Endothelial cell of umbilical vein (primary cell): ENCODE measurements at regions not wholly inside any gene's neighbourhood (a gene's known extent, or its start where the extent isn't known, plus 50 kb on each side); places are given as distances from the start of the nearest gene placed in this dataset.

Experiments used
- BruUV-seq: library from RNA; stranded (reverse); fragments of 400-500 nt; replicated peaks from 2 replicates; lab custom pipeline; 2021; lab: Mats Ljungman, UMichigan
- CTCF ChIA-PET: fragments of 300-600, 350-600 bp; sonication (Branson Sonifier 250); formaldehyde crosslinking; loops from one replicate; lab custom pipeline; 2021; ENCODE audit warnings: antibody characterized with exemption, inconsistent platforms; lab: Charles Lee
- POLR2A ChIA-PET: fragments of 300-600, 350-600 bp; sonication (Branson Sonifier 250); formaldehyde crosslinking; loops from one replicate; lab custom pipeline; 2021; ENCODE audit warnings: antibody characterized with exemption, inconsistent platforms; lab: Charles Lee
- DNase-seq: peaks from one replicate; pipeline ENCODE4 v3.0.0-alpha.2; 2011; ENCODE audit warnings: low read depth, low spot score
- FAIRE-seq: peaks from 2 replicates; lab custom pipeline; 2011; peaks lifted over from hg19 to GRCh38; lab: Jason Lieb, UNC
- H2AFZ ChIP-seq: 2 replicates; pipeline ENCODE4 v1.6.0; 2012; ENCODE audit warnings: low read depth, low read length, control low read depth, inconsistent platforms
- H3K27ac ChIP-seq: 2 replicates; pipeline ENCODE4 v1.5.1; 2011; ENCODE audit warnings: low read depth, mild to moderate bottlenecking, control low read depth, low read length, moderate library complexity; ENCODE audit not compliant: insufficient read depth
- H3K27me3 ChIP-seq, 2 experiments: 2 replicates each; pipeline versions ENCODE4 v1.6.0 to v1.6.1; 2011; ENCODE audit warnings: low read length in 2 of 2, mixed read lengths in 1 of 2; ENCODE audit not compliant: control insufficient read depth in 2 of 2, insufficient read depth in 2 of 2
- H3K36me3 ChIP-seq, 2 experiments: 2 replicates in 1 of 2; 3 replicates in 1 of 2; pipeline ENCODE4 v1.5.1; 2011; ENCODE audit warnings: low read length in 2 of 2, mild to moderate bottlenecking in 1 of 2, moderate library complexity in 1 of 2; ENCODE audit not compliant: control insufficient read depth in 2 of 2, insufficient read depth in 2 of 2; ENCODE audit errors: extremely low read depth in 1 of 2
- H3K4me1 ChIP-seq: 3 replicates; pipeline ENCODE4 v1.5.1; 2011; ENCODE audit warnings: mild to moderate bottlenecking, low read length; ENCODE audit not compliant: control insufficient read depth, insufficient read depth; ENCODE audit errors: extremely low read depth
- H3K4me2 ChIP-seq: 2 replicates; pipeline ENCODE4 v1.6.1; 2011; ENCODE audit warnings: low read length, control low read depth, mixed read lengths; ENCODE audit not compliant: insufficient read depth
- H3K4me3 ChIP-seq, 3 experiments: fragments of 200-600 bp in 1 of 3; sonication (generic), shearing (Covaris generic) in 1 of 3; replicated peaks in 1 of 3; 2 replicates each; pipeline ENCODE4 v1.5.1; 2011 to 2016; ENCODE audit warnings: control low read depth in 3 of 3, low read length in 3 of 3, mild to moderate bottlenecking in 2 of 3, inconsistent platforms in 1 of 3, low read depth in 1 of 3, moderate library complexity in 1 of 3; ENCODE audit not compliant: insufficient read depth in 1 of 3
- H3K79me2 ChIP-seq: 2 replicates; pipeline ENCODE4 v1.6.0; 2012; ENCODE audit warnings: low read length, inconsistent platforms; ENCODE audit not compliant: control insufficient read depth, insufficient read depth
- H3K9ac ChIP-seq: replicated peaks from 2 replicates; pipeline ENCODE3; 2011; ENCODE audit warnings: low read length, control low read depth; ENCODE audit not compliant: insufficient read depth; ENCODE audit errors: extremely low read depth
- H3K9me1 ChIP-seq: replicated peaks from 3 replicates; pipeline ENCODE4 v1.6.0; 2011; ENCODE audit warnings: mild to moderate bottlenecking, low read length; ENCODE audit not compliant: control insufficient read depth, insufficient read depth; ENCODE audit errors: extremely low read depth
- H3K9me3 ChIP-seq: replicated peaks from 2 replicates; pipeline ENCODE4 v1.5.1; 2012; ENCODE audit warnings: low read length, inconsistent platforms; ENCODE audit not compliant: control insufficient read depth, insufficient read depth
- H4K20me1 ChIP-seq: replicated peaks from 2 replicates; pipeline ENCODE3; 2011; ENCODE audit warnings: mild to moderate bottlenecking, low read length; ENCODE audit not compliant: control insufficient read depth, insufficient read depth; ENCODE audit errors: extremely low read depth
- CTCF ChIP-seq, 2 donors: IDR thresholded peaks; 1 replicate in 1 of 2; 2 replicates in 1 of 2; pipeline ENCODE4 v1.5.1; 2011; ENCODE audit warnings: low read length in 2 of 2, mild to moderate bottlenecking in 2 of 2, moderate library complexity in 2 of 2, control low read depth in 1 of 2, inconsistent platforms in 1 of 2, low read depth in 1 of 2; ENCODE audit not compliant: insufficient read depth in 1 of 2; ENCODE audit errors: extremely low read depth in 1 of 2
- EZH2 ChIP-seq: IDR thresholded peaks from 2 replicates; pipeline ENCODE4 v1.6.1; 2012; ENCODE audit warnings: borderline replicate concordance, low read depth, mild to moderate bottlenecking, moderate library complexity, low read length, inconsistent platforms; ENCODE audit not compliant: severe bottlenecking
- FOS ChIP-seq: IDR thresholded peaks from 2 replicates; pipeline ENCODE4 v1.6.1; 2011; ENCODE audit warnings: mild to moderate bottlenecking, low read length, moderate library complexity, borderline replicate concordance; ENCODE audit not compliant: insufficient read depth
- GATA2 ChIP-seq: IDR thresholded peaks from 2 replicates; pipeline ENCODE4 v1.7.0; 2011; ENCODE audit warnings: low read depth, mild to moderate bottlenecking, moderate library complexity, mixed read lengths, low read length; ENCODE audit not compliant: insufficient read length, insufficient read depth
- JUN ChIP-seq: IDR thresholded peaks from 2 replicates; pipeline ENCODE4 v1.6.1; 2011; ENCODE audit warnings: borderline replicate concordance, low read depth; ENCODE audit not compliant: insufficient read length, insufficient read depth
- MYC ChIP-seq: IDR thresholded peaks from one replicate; pipeline ENCODE4 v1.6.1; 2011; ENCODE audit warnings: mild to moderate bottlenecking, low read depth, low read length
- POLR2A ChIP-seq: IDR thresholded peaks from 2 replicates; pipeline ENCODE4 v1.6.1; 2012; ENCODE audit warnings: low read depth, mild to moderate bottlenecking, control low read depth, low read length
- POLR2AphosphoS5 ChIP-seq: IDR thresholded peaks from 2 replicates; pipeline ENCODE4 v1.6.1; 2012; ENCODE audit warnings: low read depth, mild to moderate bottlenecking, control low read depth, low read length, moderate library complexity; ENCODE audit not compliant: insufficient read depth
- dilution Hi-C: fragments of 300-500 bp; cut with MboI; formaldehyde crosslinking; loops from one replicate; pipeline ENCODE4 v1.15.0; 2019; ENCODE audit warnings: low sequenced_read_pairs; ENCODE audit not compliant: extremely low pct_ligation_motif_present
- intact Hi-C: fragments of 100-400 bp; cut with micrococcal nuclease; formaldehyde crosslinking; loops from one replicate; pipeline ENCODE4 v1.10.0; 2022
- TF ChIP-seq, protein P1 (sequence below): IDR thresholded peaks from 2 replicates; pipeline ENCODE4 v1.6.1; 2011; ENCODE audit not compliant: insufficient read depth, insufficient read length

DNA sequence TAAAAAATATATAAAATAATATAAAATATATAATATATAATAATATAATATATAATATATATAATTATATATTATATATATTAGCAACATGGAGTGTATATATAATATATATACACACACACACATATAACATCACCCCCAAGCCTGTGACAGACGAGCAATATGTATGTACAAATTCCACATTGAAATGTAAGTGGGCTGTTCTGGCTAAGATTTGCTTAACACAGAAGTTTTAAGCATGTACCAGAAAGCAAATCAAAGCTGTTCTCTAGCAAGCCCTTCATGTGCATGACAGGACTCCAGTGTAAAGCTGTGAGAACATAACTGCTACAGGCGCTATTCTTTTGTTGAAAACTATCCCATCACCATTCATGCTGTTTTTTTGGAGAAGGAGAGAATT lies 261.7 kb upstream of the TNP1 start:
- no peak overlapping the region for H3K9ac ChIP-seq
- ChIA-PET CTCF (interaction anchor here (1.1 kb wide), 1 partner anchor 9 kb away, joined by 3 read pairs; no protein-coding TSS in a partner anchor), POLR2A (no interaction called here)
- H4K20me1 ChIP-seq = no peaks in the 10 kb centered on the region
- intact Hi-C loops (no loop called here), dilution Hi-C loops (no loop called here)
- no peaks in the 10 kb centered on the region for H3K36me3 ChIP-seq
- no peaks in the 10 kb centered on the region for H3K9me3 ChIP-seq
- H3K27ac ChIP-seq = no peak overlapping the region
- peaks cover 7% of the 10 kb centered on the region for H3K4me1 ChIP-seq
- no peak for TF ChIP-seq FOS
- TF ChIP-seq CTCF (IDR thresholded peaks at IDR 0.05; ENCODE audit: extremely low read depth in 1 of 2, insufficient read depth in 1 of 2, low read depth in 1 of 2, low read length in 2 of 2) = no peak
- TF ChIP-seq MYC = no peak
- TF ChIP-seq EZH2 = no peak
- no peak for TF ChIP-seq JUN
- TF ChIP-seq GATA2 = no peak
- no peak for TF ChIP-seq POLR2AphosphoS5
- TF ChIP-seq, protein P1, sequence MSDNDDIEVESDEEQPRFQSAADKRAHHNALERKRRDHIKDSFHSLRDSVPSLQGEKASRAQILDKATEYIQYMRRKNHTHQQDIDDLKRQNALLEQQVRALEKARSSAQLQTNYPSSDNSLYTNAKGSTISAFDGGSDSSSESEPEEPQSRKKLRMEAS = no peak
- no peak for TF ChIP-seq POLR2A
- no peak overlapping the region for H3K4me3 ChIP-seq
- no peak overlapping the region for H2AFZ ChIP-seq
- no peak for FAIRE-seq
- peaks cover 0 to 2% of the 10 kb centered on the region in 2 experiments for H3K27me3 ChIP-seq
- no peaks in the 10 kb centered on the region for H3K9me1 ChIP-seq
- no peaks in the 10 kb centered on the region for H3K79me2 ChIP-seq
- no TSS peak for BruUV-seq
- no peak for DNase-seq
- H3K4me2 ChIP-seq = no peak overlapping the region
